ENCODE measurements at regions not wholly inside any gene's neighbourhood (a gene's known extent, or its start where the extent isn't known, plus 50 kb on each side); places are given as distances from the start of the nearest gene placed in this dataset.

DNA sequence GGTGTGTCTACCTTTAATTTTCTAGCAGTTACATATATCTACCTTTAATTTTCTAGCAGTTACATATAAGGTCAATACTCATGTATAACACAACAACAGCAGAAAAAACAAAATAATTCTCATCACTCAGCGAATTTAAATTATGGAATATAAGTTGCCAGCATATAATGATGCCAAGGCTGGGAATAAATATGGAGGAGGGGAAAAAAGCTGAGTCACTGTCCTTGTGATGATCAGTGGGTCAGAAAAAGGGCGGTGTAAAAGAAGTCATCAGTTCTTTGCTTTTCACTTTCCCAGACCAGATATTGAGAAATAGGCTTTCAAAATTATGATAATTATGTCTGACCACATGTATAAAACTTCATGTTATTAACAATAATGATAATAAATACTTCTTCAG, 1471.7 kb downstream of the CDH8 start:
- TF ChIP-seq EZH2 (optimal IDR thresholded peaks at IDR 0.05; ENCODE audit: low read depth, low read length): no peak
- TF ChIP-seq, protein P1, sequence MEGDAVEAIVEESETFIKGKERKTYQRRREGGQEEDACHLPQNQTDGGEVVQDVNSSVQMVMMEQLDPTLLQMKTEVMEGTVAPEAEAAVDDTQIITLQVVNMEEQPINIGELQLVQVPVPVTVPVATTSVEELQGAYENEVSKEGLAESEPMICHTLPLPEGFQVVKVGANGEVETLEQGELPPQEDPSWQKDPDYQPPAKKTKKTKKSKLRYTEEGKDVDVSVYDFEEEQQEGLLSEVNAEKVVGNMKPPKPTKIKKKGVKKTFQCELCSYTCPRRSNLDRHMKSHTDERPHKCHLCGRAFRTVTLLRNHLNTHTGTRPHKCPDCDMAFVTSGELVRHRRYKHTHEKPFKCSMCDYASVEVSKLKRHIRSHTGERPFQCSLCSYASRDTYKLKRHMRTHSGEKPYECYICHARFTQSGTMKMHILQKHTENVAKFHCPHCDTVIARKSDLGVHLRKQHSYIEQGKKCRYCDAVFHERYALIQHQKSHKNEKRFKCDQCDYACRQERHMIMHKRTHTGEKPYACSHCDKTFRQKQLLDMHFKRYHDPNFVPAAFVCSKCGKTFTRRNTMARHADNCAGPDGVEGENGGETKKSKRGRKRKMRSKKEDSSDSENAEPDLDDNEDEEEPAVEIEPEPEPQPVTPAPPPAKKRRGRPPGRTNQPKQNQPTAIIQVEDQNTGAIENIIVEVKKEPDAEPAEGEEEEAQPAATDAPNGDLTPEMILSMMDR (IDR thresholded peaks at IDR 0.05; ENCODE audit: low read length): no peak
- no peak for TF ChIP-seq EZH2phosphoT487 (IDR thresholded peaks at IDR 0.05; ENCODE audit: low read length)
